Neural cell (in vitro differentiated cells): ENCODE measurements at regions not wholly inside any gene's neighbourhood (a gene's known extent, or its start where the extent isn't known, plus 50 kb on each side); places are given as distances from the start of the nearest gene placed in this dataset.

ENCODE experiments used
- H2AFZ ChIP-seq: fragments of 200-600, 300-800 bp; sonication (generic), shearing (Covaris generic); 2 replicates; pipeline ENCODE4 v1.6.0; 2014; ENCODE audit warnings: low read depth, mild to moderate bottlenecking, antibody characterized with exemption, low read length, moderate library complexity
- H3F3A ChIP-seq: fragments of 200-600 bp; shearing (Covaris generic); 2 replicates; pipeline ENCODE4 v1.6.1; 2016; ENCODE audit warnings: mild to moderate bottlenecking, moderate library complexity, mixed read lengths, antibody characterized with exemption, low read length; ENCODE audit not compliant: insufficient read depth, poor library complexity, severe bottlenecking
- H3K27ac ChIP-seq: fragments of 200-600, 300-800 bp; sonication (generic), shearing (Covaris generic); 2 replicates; pipeline ENCODE4 v1.5.1; 2014; ENCODE audit warnings: mild to moderate bottlenecking, low read length, moderate library complexity
- H3K27me3 ChIP-seq: fragments of 300-800, 200-600 bp; sonication (generic), shearing (Covaris generic); 2 replicates; pipeline ENCODE4 v1.6.0; 2014; ENCODE audit warnings: mild to moderate bottlenecking, low read depth, low read length, moderate library complexity; ENCODE audit not compliant: insufficient read depth
- H3K36me3 ChIP-seq: fragments of 300-800, 200-600 bp; sonication (generic), shearing (Covaris generic); 2 replicates; pipeline ENCODE4 v1.5.1; 2014; ENCODE audit warnings: mild to moderate bottlenecking, antibody characterized with exemption, low read length, moderate library complexity; ENCODE audit not compliant: insufficient read depth
- H3K4me2 ChIP-seq: fragments of 300-800, 200-600 bp; sonication (generic), shearing (Covaris generic); 2 replicates; pipeline ENCODE4 v1.6.0; 2014; ENCODE audit warnings: mild to moderate bottlenecking, low read length
- H3K4me3 ChIP-seq: fragments of 300-800, 200-600 bp; sonication (generic), shearing (Covaris generic); 2 replicates; pipeline ENCODE4 v1.5.1; 2014; ENCODE audit warnings: mild to moderate bottlenecking, low read length, moderate library complexity
- H3K79me2 ChIP-seq: fragments of 200-600 bp; shearing (Covaris generic); replicated peaks from 2 replicates; pipeline ENCODE4 v1.6.0; 2014; ENCODE audit warnings: mild to moderate bottlenecking, low read length, moderate library complexity; ENCODE audit not compliant: insufficient read depth
- H3K9ac ChIP-seq: fragments of 300-800, 200-600 bp; sonication (generic), shearing (Covaris generic); 2 replicates; pipeline ENCODE4 v1.6.1; 2016; ENCODE audit warnings: mild to moderate bottlenecking, low read length, mixed read lengths
- H3K9me2 ChIP-seq: fragments of 200-600 bp; shearing (Covaris generic); 2 replicates; pipeline ENCODE4 v1.6.1; 2016; ENCODE audit warnings: mild to moderate bottlenecking, low read length, mixed read lengths; ENCODE audit not compliant: insufficient read depth
- H3K9me3 ChIP-seq: fragments of 200-600, 300-800 bp; sonication (generic), shearing (Covaris generic); 2 replicates; pipeline ENCODE4 v1.6.1; 2016; ENCODE audit warnings: mild to moderate bottlenecking, mixed run types, low read length, moderate library complexity, mixed read lengths
- H4K20me1 ChIP-seq: fragments of 200-600 bp; shearing (Covaris generic); 2 replicates; pipeline ENCODE4 v1.6.1; 2016; ENCODE audit warnings: mild to moderate bottlenecking, mixed run types; ENCODE audit not compliant: insufficient read depth
- CTCF ChIP-seq: fragments of 450-650 bp; IDR thresholded peaks from 2 replicates; pipeline ENCODE4 v1.5.1; 2014; ENCODE audit warnings: antibody characterized with exemption, mild to moderate bottlenecking, moderate library complexity; ENCODE audit not compliant: poor library complexity, severe bottlenecking
- EP300 ChIP-seq: fragments of 450-650 bp; conservative IDR thresholded peaks from 2 replicates; pipeline ENCODE4 v1.6.1; 2014; ENCODE audit warnings: antibody characterized with exemption, mild to moderate bottlenecking, moderate library complexity; ENCODE audit not compliant: poor library complexity, severe bottlenecking
- EZH2 ChIP-seq: fragments of 200-600, 300-800 bp; shearing (Covaris generic), sonication (generic); IDR thresholded peaks from 2 replicates; pipeline ENCODE4 v1.6.1; 2014; ENCODE audit warnings: antibody characterized with exemption, low read length, borderline replicate concordance, mild to moderate bottlenecking; ENCODE audit not compliant: insufficient read depth, poor library complexity, severe bottlenecking
- MXI1 ChIP-seq: fragments of 450-650 bp; conservative IDR thresholded peaks from 2 replicates; pipeline ENCODE4 v1.6.1; 2014; ENCODE audit warnings: antibody characterized with exemption, mild to moderate bottlenecking; ENCODE audit not compliant: poor library complexity, severe bottlenecking
- POLR2AphosphoS5 ChIP-seq: IDR thresholded peaks from 2 replicates; pipeline ENCODE4 v1.6.1; 2012
- RAD21 ChIP-seq: fragments of 450-650 bp; conservative IDR thresholded peaks from 2 replicates; pipeline ENCODE4 v1.6.1; 2014; ENCODE audit warnings: antibody characterized with exemption, mild to moderate bottlenecking, moderate library complexity
- REST ChIP-seq: IDR thresholded peaks from 2 replicates; pipeline ENCODE4 v1.6.1; 2012; ENCODE audit warnings: borderline replicate concordance
- SMC3 ChIP-seq: fragments of 450-650 bp; conservative IDR thresholded peaks from 2 replicates; pipeline ENCODE4 v1.6.1; 2014; ENCODE audit warnings: antibody characterized with exemption, mild to moderate bottlenecking, moderate library complexity; ENCODE audit not compliant: poor library complexity
- TAF1 ChIP-seq: IDR thresholded peaks from 2 replicates; pipeline ENCODE4 v1.6.1; 2012; ENCODE audit warnings: low read depth

GRCh38 chr6:168782187-168782751 lies 341.3 kb downstream of the SMOC2 start:
- H3K4me2 ChIP-seq: no peak overlapping the region
- H3K4me3 ChIP-seq: no peak overlapping the region
- no peak overlapping the region for H3K27ac ChIP-seq
- H3K79me2 ChIP-seq: no peaks in the 10 kb centered on the region
- no peaks in the 10 kb centered on the region for H3K36me3 ChIP-seq
- no peak for TF ChIP-seq TAF1
- TF ChIP-seq MXI1: no peak
- TF ChIP-seq REST: no peak
- TF ChIP-seq EP300: no peak
- no peak for TF ChIP-seq CTCF
- TF ChIP-seq SMC3: no peak
- no peak for TF ChIP-seq EZH2
- no peak for TF ChIP-seq RAD21
- no peak for TF ChIP-seq POLR2AphosphoS5
- no peaks in the 10 kb centered on the region for H4K20me1 ChIP-seq
- no peaks in the 10 kb centered on the region for H3K9me2 ChIP-seq
- no peak overlapping the region for H3K9ac ChIP-seq
- no peaks in the 10 kb centered on the region for H3K9me3 ChIP-seq
- H3K27me3 ChIP-seq: no peaks in the 10 kb centered on the region
- no peaks in the 10 kb centered on the region for H3F3A ChIP-seq
- no peak overlapping the region for H2AFZ ChIP-seq

- TF ChIP-seq EZH2: no peak
- TF ChIP-seq POLR2AphosphoS5: no peak
- TF ChIP-seq RAD21: no peak
- TF ChIP-seq CTCF: no peak
- TF ChIP-seq TAF1: no peak
- no peak for TF ChIP-seq EP300
- TF ChIP-seq MXI1: no peak
- TF ChIP-seq SMC3: no peak
- no peak for TF ChIP-seq REST
- Histone ChIP-seq H4K20me1 (no peaks in the 10 kb centered on the region), H3F3A (no peaks in the 10 kb centered on the region), H2AFZ (no peak overlapping the region), H3K9me3 (no peaks in the 10 kb centered on the region), H3K79me2 (no peaks in the 10 kb centered on the region), H3K27ac (no peak overlapping the region), H3K27me3 (no peaks in the 10 kb centered on the region), H3K4me2 (no peak overlapping the region), H3K36me3 (no peaks in the 10 kb centered on the region), H3K9me2 (no peaks in the 10 kb centered on the region), H3K9ac (no peak overlapping the region), H3K4me3 (no peak overlapping the region)
These were observed 337.2 kb downstream of the SMOC2 start for GRCh38 chr6:168778201-168778600.
